Caco-2 (cell line): ENCODE measurements at regions not wholly inside any gene's neighbourhood (a gene's known extent, or its start where the extent isn't known, plus 50 kb on each side); places are given as distances from the start of the nearest gene placed in this dataset.
"Not testable (repeated sequence)": the region's sequence is repeated elsewhere in the genome, so short reads cannot be mapped to it uniquely, and the experiment has no call there.

ENCODE experiments used
- BruUV-seq: library from RNA; stranded (reverse); fragments of 400-500 nt; replicated peaks from 2 replicates; lab custom pipeline; 2021; lab: Mats Ljungman, UMichigan
- CTCF ChIA-PET: fragments of 300-600 bp; sonication (Branson Sonifier 250); formaldehyde crosslinking; loops from one replicate; lab custom pipeline; 2022; ENCODE audit warnings: antibody characterized with exemption; lab: Charles Lee
- POLR2A ChIA-PET: fragments of 300-600 bp; sonication (Branson Sonifier 250); formaldehyde crosslinking; loops from one replicate; lab custom pipeline; 2022; ENCODE audit warnings: antibody characterized with exemption; lab: Charles Lee
- DNase-seq, 2 experiments: peaks; one replicate each; pipeline versions ENCODE4 v3.0.0 to v3.0.0-alpha.2; 2020 to 2022
- H3K27me3 ChIP-seq: replicated peaks from 2 replicates; pipeline ENCODE4 v1.6.0; 2011; ENCODE audit warnings: low read length; ENCODE audit not compliant: control insufficient read depth, insufficient read depth
- H3K36me3 ChIP-seq: 2 replicates; pipeline ENCODE4 v1.5.1; 2011; ENCODE audit warnings: low read length; ENCODE audit not compliant: control insufficient read depth, insufficient read depth
- H3K4me1 ChIP-seq: fragments of 250-450 bp; sonication (Bioruptor Pico); 2 replicates; pipeline ENCODE4 v1.5.1; 2020; ENCODE audit warnings: mild to moderate bottlenecking
- H3K4me3 ChIP-seq: 2 replicates; pipeline ENCODE4 v1.5.1; 2011; ENCODE audit warnings: low read depth, mild to moderate bottlenecking, control low read depth, low read length
- H3K9me3 ChIP-seq: fragments of 250-450 bp; sonication (Bioruptor Pico); 2 replicates; pipeline ENCODE4 v1.5.1; 2020; ENCODE audit warnings: mild to moderate bottlenecking, moderate library complexity
- H3K27ac Mint-ChIP-seq: one replicate; pipeline ENCODE4 v1.8.0; 2022; ENCODE audit warnings: mixed read lengths; ENCODE audit not compliant: unreplicated experiment
- H3K27me3 Mint-ChIP-seq: one replicate; pipeline ENCODE4 v1.8.0; 2022; ENCODE audit warnings: mixed read lengths; ENCODE audit not compliant: insufficient read depth, unreplicated experiment
- H3K36me3 Mint-ChIP-seq: one replicate; pipeline ENCODE4 v1.8.0; 2022; ENCODE audit warnings: mild to moderate bottlenecking, mixed read lengths; ENCODE audit not compliant: insufficient read depth, unreplicated experiment
- H3K4me1 Mint-ChIP-seq: one replicate; pipeline ENCODE4 v1.8.0; 2022; ENCODE audit warnings: low read depth, mixed read lengths; ENCODE audit not compliant: unreplicated experiment
- H3K4me3 Mint-ChIP-seq: one replicate; pipeline ENCODE4 v1.8.0; 2022; ENCODE audit warnings: mild to moderate bottlenecking, moderate library complexity, mixed read lengths; ENCODE audit not compliant: unreplicated experiment
- H3K9me3 Mint-ChIP-seq: one replicate; pipeline ENCODE4 v1.8.0; 2022; ENCODE audit warnings: mixed read lengths; ENCODE audit not compliant: unreplicated experiment
- CTCF ChIP-seq, 2 experiments: fragments of 200-600 bp in 1 of 2; IDR thresholded peaks; 1 replicate in 1 of 2; 2 replicates in 1 of 2; pipeline versions ENCODE4 v1.5.1 to v1.8.0; 2011 to 2022; ENCODE audit warnings: antibody characterized with exemption in 1 of 2, control low read depth in 1 of 2, inconsistent platforms in 1 of 2, low read depth in 1 of 2, low read length in 1 of 2, mild to moderate bottlenecking in 1 of 2, moderate library complexity in 1 of 2; ENCODE audit not compliant: insufficient read depth in 1 of 2, severe bottlenecking in 1 of 2, unreplicated experiment in 1 of 2
- intact Hi-C: fragments of 100-400 bp; cut with micrococcal nuclease; formaldehyde crosslinking; loops from one replicate; pipeline ENCODE4 v1.10.0; 2022; ENCODE audit not compliant: unreplicated experiment

DNA sequence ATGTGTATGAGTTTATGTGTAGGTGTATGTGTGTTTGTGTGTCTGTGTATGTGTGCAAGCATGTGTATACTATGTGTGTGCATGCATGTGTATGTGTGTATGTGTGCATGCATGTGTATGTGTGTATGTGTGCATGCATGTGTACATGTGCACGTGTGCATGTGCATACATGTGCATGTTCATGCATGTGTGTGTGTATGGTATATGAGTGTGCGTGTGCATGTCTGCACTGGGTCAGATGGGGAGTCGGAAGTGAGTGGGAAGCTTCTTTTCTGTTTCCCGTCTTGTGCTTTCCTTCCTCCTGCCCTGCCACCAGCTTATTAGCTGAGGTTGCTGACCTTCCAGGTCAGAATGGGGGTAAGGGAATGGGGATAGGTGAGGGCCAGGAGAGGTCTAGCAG lies 174.7 kb downstream of the MAP2K4 start:
- H3K27ac Mint-ChIP-seq: no peak overlapping the region
- Histone ChIP-seq H3K9me3 (no peaks in the 10 kb centered on the region), H3K4me1 (no peaks in the 10 kb centered on the region), H3K36me3 (no peaks in the 10 kb centered on the region), H3K27me3 (no peaks in the 10 kb centered on the region), H3K4me3 (no peak overlapping the region)
- intact Hi-C loops: no loop called here
- CTCF ChIA-PET: no interaction called here
- no peaks in the 10 kb centered on the region for H3K36me3 Mint-ChIP-seq
- H3K27me3 Mint-ChIP-seq: peaks cover 2% of the 10 kb centered on the region
- POLR2A ChIA-PET: no interaction called here
- no TSS peak for BruUV-seq
- TF ChIP-seq CTCF (IDR thresholded peaks at IDR 0.05; ENCODE audit: insufficient read depth in 1 of 2, low read depth in 1 of 2, low read length in 1 of 2, severe bottlenecking in 1 of 2, unreplicated experiment in 1 of 2): no peak
- no peak for DNase-seq
- no peaks in the 10 kb centered on the region for H3K9me3 Mint-ChIP-seq
- H3K4me3 Mint-ChIP-seq: no peak overlapping the region
- no peaks in the 10 kb centered on the region for H3K4me1 Mint-ChIP-seq

DNA sequence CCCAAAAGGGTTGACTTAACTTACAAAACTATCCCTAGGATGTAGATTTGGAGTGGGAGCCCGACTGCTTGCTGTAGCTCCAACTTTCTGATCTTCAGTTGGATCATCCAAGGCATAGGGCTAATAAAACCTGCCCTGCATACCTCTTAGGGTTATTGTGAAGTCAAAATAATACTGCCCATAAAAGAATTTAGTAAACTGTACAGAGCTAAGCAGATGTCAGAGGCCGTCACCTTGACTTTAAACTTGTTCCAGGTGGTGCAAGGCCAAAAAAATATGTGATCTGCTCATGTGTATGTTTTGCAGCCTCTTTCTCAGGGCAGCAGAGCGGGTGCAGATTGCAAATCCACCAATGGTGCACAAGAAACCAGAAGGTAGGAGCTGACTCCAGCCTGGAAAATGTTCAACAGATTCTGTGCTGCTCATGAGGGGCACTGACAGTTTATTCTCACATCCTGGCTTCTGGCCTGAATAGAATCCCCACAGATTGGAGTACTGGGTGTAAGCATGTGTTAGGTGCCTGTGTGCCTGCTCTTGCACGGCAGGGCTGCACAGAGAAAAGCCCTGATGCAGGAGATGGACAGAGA lies 180.7 kb downstream of the MAP2K4 start:
- Mint-ChIP-seq H3K4me3 (no peak overlapping the region), H3K9me3 (no peaks in the 10 kb centered on the region), H3K27ac (no peak overlapping the region), H3K36me3 (no peaks in the 10 kb centered on the region), H3K4me1 (no peaks in the 10 kb centered on the region), H3K27me3 (peaks cover 2% of the 10 kb centered on the region)
- Histone ChIP-seq H3K4me3 (no peak overlapping the region), H3K27me3 (no peaks in the 10 kb centered on the region), H3K36me3 (no peaks in the 10 kb centered on the region), H3K4me1 (no peaks in the 10 kb centered on the region), H3K9me3 (no peaks in the 10 kb centered on the region)
- ChIA-PET CTCF (no interaction called here), POLR2A (no interaction called here)
- TF ChIP-seq CTCF (IDR thresholded peaks at IDR 0.05; ENCODE audit: insufficient read depth in 1 of 2, low read depth in 1 of 2, low read length in 1 of 2, severe bottlenecking in 1 of 2, unreplicated experiment in 1 of 2): no peak
- intact Hi-C loops: no loop called here
- no TSS peak for BruUV-seq
- DNase-seq: no peak

DNA sequence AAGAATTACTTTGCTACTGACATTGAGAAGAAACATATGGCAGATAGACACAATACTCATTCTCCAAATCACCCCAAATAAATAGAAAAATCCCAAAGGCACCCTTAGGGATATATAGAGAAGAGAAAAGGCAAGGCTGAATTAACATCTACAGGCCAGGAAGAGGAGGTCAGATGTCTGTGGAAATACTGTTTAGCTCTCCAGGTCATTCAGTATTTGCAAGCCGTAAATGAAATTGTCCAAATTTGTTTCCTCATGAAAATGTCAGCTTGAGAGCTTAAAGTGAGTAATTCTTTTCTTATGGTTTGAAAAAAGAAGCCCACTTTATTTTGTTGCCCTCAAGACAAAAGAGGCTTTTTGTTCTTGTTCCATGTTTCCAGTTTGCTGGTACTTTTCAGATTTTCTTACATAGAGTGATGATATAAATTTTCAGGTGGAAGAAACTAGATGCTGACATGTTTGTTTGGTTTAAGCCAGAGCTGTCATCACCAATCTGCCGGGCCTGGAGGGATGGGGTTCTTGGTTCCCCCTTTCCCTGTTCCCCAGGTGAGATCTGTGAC lies 189.0 kb downstream of the MAP2K4 start:
- Histone ChIP-seq H3K9me3 (no peaks in the 10 kb centered on the region), H3K27me3 (no peaks in the 10 kb centered on the region), H3K4me3 (no peak overlapping the region), H3K4me1 (no peaks in the 10 kb centered on the region), H3K36me3 (no peaks in the 10 kb centered on the region)
- Mint-ChIP-seq H3K4me3 (no peak overlapping the region), H3K27ac (no peak overlapping the region), H3K36me3 (no peaks in the 10 kb centered on the region), H3K27me3 (no peaks in the 10 kb centered on the region), H3K9me3 (no peaks in the 10 kb centered on the region), H3K4me1 (no peaks in the 10 kb centered on the region)
- POLR2A ChIA-PET: no interaction called here
- intact Hi-C loops: no loop called here
- CTCF ChIA-PET: no interaction called here
- TF ChIP-seq CTCF (IDR thresholded peaks at IDR 0.05; ENCODE audit: insufficient read depth in 1 of 2, low read depth in 1 of 2, low read length in 1 of 2, severe bottlenecking in 1 of 2, unreplicated experiment in 1 of 2): no peak
- BruUV-seq: no TSS peak
- DNase-seq: no peak

DNA sequence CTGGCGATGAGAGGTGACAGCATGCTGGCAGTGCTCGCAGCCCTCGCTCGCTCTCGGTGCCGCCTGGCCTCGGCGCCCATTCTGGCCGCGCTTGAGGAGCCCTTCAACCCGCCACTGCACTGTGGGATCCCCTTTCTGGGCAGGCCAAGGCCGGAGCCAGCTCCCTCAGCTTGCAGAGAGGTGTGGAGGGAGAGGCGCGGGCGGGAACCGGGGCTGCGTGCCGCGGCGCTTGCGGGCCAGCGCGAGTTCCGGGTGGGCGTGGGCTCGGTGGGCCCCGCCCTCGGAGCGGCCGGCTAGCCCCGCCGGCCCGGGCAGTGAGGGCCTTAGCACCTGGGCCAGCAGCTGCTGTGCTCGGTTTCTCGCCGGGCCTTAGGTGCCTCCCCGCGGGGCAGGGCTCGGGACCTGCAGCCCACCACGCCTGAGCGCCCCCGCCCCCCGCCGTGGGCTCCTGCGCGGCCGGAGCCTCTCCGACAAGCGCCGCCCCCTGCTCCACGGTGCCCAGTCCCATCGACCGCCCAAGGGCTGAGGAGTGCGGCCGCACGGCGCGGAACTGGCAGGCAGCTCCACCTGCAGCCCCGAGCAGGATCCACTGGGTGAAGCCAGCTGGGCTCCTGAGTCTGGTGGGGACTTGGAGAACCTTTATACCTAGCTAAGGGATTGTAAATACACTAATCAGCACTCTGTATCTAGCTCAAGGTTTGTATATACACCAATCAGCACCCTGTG lies 200.2 kb downstream of the MAP2K4 start:
- H3K27ac Mint-ChIP-seq, H3K36me3 Mint-ChIP-seq, intact Hi-C loops, DNase-seq, H3K4me3 Mint-ChIP-seq, H3K4me1 Mint-ChIP-seq, H3K4me1 ChIP-seq, H3K9me3 ChIP-seq, POLR2A ChIA-PET, H3K36me3 ChIP-seq, BruUV-seq, H3K4me3 ChIP-seq, H3K27me3 ChIP-seq, H3K27me3 Mint-ChIP-seq, CTCF ChIA-PET: not testable (repeated sequence)
- H3K9me3 Mint-ChIP-seq: peaks cover 12% of the 10 kb centered on the region
